C4-2B (cell line): ENCODE measurements at regions not wholly inside any gene's neighbourhood (a gene's known extent, or its start where the extent isn't known, plus 50 kb on each side); places are given as distances from the start of the nearest gene placed in this dataset.
"Not testable (repeated sequence)": the region's sequence is repeated elsewhere in the genome, so short reads cannot be mapped to it uniquely, and the experiment has no call there.

Source experiments
- H3K27ac ChIP-seq: fragments of 450-650 bp; 2 replicates; pipeline ENCODE4 v1.5.1; 2017
- ZFX ChIP-seq: fragments of 450-650 bp; IDR thresholded peaks from 2 replicates; pipeline ENCODE4 v1.6.1; 2017
- TF ChIP-seq, protein P1 (sequence below): fragments of 450-650 bp; conservative IDR thresholded peaks from 2 replicates; pipeline ENCODE4 v1.5.1; 2017; ENCODE audit warnings: mild to moderate bottlenecking

DNA sequence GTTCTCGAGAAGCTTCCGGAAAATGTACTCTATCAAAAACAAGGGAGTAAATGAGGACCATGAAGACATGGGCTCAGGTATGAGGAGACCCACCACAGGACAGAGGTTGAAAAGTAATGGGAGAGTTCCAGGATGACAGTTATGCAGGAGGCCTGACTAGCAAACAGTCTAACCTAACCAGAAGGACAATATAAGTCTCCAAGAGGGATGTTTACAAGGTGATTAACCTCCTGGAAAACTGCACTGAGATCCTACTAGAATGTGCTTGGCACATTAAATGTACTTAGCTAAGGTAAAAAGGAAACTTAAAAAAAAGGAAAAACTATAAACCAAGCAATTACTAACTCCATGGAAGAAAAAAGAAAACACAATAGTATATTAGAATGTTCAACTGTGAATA, 258.3 kb downstream of the KLF5 start:
- TF ChIP-seq, protein P1, sequence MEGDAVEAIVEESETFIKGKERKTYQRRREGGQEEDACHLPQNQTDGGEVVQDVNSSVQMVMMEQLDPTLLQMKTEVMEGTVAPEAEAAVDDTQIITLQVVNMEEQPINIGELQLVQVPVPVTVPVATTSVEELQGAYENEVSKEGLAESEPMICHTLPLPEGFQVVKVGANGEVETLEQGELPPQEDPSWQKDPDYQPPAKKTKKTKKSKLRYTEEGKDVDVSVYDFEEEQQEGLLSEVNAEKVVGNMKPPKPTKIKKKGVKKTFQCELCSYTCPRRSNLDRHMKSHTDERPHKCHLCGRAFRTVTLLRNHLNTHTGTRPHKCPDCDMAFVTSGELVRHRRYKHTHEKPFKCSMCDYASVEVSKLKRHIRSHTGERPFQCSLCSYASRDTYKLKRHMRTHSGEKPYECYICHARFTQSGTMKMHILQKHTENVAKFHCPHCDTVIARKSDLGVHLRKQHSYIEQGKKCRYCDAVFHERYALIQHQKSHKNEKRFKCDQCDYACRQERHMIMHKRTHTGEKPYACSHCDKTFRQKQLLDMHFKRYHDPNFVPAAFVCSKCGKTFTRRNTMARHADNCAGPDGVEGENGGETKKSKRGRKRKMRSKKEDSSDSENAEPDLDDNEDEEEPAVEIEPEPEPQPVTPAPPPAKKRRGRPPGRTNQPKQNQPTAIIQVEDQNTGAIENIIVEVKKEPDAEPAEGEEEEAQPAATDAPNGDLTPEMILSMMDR, result no peak
- no peak for TF ChIP-seq ZFX
- H3K27ac ChIP-seq, result no peak overlapping the region

DNA sequence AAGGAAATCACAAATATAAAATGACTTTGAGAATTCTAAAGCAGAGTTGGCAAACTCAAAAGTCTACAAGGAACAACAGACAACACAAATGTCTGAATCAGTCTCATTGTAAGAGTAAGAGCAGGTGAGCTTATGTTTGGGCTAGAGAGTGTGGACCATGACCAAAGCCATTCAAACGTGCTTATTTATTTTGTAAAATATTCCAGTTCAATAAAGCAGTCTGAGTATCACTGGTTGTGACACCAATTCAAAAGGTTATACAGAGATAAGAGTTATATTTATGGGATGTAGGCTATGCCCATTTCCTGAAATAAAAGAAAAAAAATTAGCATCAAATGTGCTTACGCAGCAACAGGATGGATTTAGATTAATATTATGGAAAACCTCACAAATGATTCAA, 251.6 kb downstream of the KLF5 start:
- TF ChIP-seq, protein P1, result no peak
- no peak for TF ChIP-seq ZFX
- H3K27ac ChIP-seq, result no peak overlapping the region

DNA sequence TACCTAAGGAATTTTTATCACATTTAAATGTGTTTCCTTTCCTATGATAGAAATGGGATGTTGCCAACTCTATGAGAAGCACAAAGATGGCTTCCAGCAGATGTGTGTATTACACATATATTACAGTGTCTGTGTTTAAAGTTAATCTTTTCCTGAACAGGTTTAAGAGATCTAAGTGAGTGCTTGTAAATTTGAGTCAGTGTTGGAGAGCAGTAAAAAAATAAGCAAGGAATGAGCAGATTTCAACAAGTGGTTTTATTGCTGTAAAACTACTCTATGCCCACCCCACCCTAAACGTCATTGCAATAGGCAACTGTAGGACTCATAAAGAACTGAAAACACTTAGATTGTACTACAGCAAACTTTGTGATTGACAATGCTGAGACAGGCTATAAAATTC, 248.7 kb downstream of the KLF5 start:
- TF ChIP-seq ZFX, result no peak
- TF ChIP-seq, protein P1, result no peak
- no peak overlapping the region for H3K27ac ChIP-seq

DNA sequence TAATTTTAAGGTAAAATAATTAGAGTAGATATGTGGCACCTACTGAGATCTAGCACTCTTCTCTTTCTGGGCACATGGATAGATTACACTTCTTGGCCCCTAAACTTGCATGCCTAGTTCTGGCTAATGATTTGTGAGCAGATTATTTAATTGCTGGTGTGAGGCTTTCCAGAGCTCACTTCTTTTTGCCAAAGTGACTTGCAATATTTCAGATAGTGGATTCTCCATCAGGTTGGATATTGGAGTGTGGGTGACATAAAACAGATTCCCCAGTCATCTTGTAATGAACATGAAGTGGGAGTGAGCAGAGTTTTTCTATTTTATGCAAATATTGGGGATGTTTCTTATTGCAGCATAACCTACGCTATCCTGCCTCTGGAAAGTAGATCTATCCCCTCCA, 247.9 kb downstream of the KLF5 start:
- no peak overlapping the region for H3K27ac ChIP-seq
- TF ChIP-seq, protein P1, result no peak
- TF ChIP-seq ZFX, result no peak

DNA sequence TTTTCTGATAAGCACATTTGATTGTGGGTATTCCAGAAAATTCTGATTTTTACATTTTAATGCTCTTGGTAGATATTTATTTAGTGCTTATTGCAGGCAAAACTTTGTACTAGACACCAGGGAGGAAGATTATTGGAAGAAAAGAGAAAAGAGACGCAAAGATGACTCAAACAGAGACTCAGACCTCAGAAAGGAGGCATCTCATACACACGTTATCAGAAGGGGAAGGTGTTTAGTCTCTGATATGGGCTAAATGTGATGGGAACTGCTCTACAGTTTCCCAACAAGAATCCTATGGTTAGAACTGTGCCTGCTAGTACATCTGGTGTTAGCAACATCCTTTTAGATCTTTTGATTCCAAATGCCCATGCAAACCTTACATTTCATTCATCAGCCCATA, 245.6 kb downstream of the KLF5 start:
- H3K27ac ChIP-seq, result no peak overlapping the region
- TF ChIP-seq, protein P1, result no peak
- TF ChIP-seq ZFX, result no peak

DNA sequence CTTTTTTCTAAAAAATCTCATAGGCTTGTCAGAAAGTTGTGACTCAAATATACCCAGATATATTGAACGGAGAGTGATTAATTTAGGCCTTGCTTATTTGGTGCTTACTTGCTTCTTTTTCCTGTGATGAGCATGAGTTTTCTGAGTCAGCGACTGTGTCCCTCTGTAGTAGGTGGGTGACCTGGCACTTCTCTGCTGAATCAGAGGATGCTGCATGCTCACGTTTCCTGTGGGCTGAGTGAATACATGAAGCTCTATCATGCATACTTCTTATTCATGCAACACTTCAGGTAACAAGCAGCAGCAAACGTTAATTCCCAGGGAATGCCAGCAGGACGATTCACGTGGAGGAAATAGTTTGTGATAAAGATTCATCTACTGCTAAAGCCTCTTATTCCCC, 245.0 kb downstream of the KLF5 start:
- TF ChIP-seq, protein P1, result no peak
- TF ChIP-seq ZFX, result no peak
- no peak overlapping the region for H3K27ac ChIP-seq

DNA sequence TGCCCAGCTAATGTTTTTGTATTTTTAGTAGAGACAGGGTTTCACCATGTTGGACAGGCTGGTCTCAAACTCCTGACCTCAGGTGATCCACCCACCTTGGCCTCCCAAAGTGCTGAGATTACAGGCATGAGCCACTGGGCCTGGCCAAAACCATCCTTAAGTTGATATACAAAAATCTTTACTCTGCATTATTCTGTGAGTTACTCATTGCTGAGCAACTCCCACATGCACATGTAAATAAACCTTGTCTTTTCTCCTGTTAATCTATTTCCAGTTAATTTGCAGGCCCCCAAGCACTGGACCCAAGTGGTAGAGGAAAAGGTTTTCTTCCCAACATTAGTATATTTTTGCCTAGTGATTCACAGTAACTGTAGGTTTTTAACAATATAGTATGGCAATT, 242.8 kb downstream of the KLF5 start:
- not testable (repeated sequence) for H3K27ac ChIP-seq

DNA sequence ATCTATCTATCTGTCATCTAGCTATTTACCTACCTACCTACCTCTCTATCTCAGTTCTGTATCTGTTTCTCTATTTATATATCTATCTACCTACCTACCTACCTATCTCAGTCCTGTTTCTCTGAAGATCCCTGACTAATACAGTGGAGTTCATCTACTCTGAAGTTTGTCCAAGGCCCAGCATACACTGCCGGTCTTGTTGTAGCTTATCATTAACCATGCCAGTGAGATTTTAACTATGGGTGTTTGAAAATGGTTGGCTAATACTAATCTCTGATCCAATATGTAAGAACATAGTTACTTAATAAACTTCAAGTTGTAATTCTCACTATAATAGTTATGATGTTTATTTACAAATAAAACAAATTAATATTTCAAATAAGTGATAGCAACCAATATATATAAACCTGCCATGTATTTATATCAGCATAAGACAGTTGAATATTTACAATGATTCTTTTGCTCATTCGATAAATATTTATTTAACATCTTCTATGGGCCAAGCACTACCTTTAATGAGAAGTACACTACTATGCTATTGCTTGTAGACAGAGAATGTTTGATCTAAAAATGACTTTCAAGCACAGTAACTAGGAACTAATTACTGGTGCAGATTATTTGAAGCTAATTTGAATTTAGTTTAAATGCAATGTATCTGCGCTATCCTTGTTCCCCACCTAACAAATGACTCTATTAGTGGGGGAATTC, 242.1 kb downstream of the KLF5 start:
- TF ChIP-seq ZFX, result no peak
- TF ChIP-seq, protein P1, result no peak
- H3K27ac ChIP-seq, result no peak overlapping the region
